GM23248 (cell line): ENCODE measurements at regions not wholly inside any gene's neighbourhood (a gene's known extent, or its start where the extent isn't known, plus 50 kb on each side); places are given as distances from the start of the nearest gene placed in this dataset.

Source experiments
- EZH2 ChIP-seq: fragments of 200-600 bp; sonication (generic); IDR thresholded peaks from 2 replicates; pipeline ENCODE4 v1.6.1; 2018; ENCODE audit warnings: antibody characterized with exemption, mild to moderate bottlenecking; ENCODE audit not compliant: insufficient read depth, poor library complexity, severe bottlenecking
- EZH2phosphoT487 ChIP-seq: fragments of 200-600 bp; sonication (generic); IDR thresholded peaks from 2 replicates; pipeline ENCODE4 v1.6.1; 2018; ENCODE audit warnings: antibody characterized with exemption, moderate library complexity, mild to moderate bottlenecking, low read depth; ENCODE audit not compliant: insufficient read depth

DNA sequence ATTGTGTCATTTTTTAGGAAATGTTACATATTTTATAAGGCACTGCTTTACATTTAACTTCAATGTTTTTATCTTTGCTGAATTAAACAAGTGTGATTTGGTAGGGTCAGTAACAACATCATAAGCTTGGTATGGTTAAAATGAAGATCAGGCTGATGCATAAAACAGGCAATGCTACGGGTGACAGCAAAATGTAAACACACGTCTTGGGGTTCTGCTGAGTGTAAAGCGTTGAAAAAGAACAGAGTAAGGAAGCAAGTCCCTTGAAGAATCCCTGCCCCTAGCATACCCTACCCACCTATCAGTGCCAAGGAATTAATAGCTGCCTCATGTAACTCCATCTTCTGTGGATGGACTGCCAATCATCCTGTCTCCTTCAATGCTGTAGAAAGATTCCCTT is 157.0 kb downstream of the CBLL2 start:
- TF ChIP-seq EZH2 (no peak), EZH2phosphoT487 (no peak)
